GM12891 (cell line): ENCODE measurements at regions not wholly inside any gene's neighbourhood (a gene's known extent, or its start where the extent isn't known, plus 50 kb on each side); places are given as distances from the start of the nearest gene placed in this dataset.

Experiments
- DNase-seq: peaks from one replicate; pipeline ENCODE4 v3.0.0; 2011; ENCODE audit warnings: low spot score; ENCODE audit not compliant: insufficient read length
- FAIRE-seq: peaks from 2 replicates; lab custom pipeline; 2011; peaks lifted over from hg19 to GRCh38; lab: Jason Lieb, UNC
- PAX5 ChIP-seq: IDR thresholded peaks from 2 replicates; pipeline ENCODE4 v1.6.1; 2011; ENCODE audit warnings: low read length, moderate library complexity, mild to moderate bottlenecking; ENCODE audit not compliant: insufficient read depth, severe bottlenecking
- POLR2A ChIP-seq: IDR thresholded peaks from 2 replicates; pipeline ENCODE4 v1.6.1; 2011; ENCODE audit warnings: low read depth, low read length, control low read depth
- POLR2AphosphoS5 ChIP-seq: IDR thresholded peaks from 2 replicates; pipeline ENCODE4 v1.6.1; 2011; ENCODE audit warnings: low read depth, low read length, control low read depth
- POU2F2 ChIP-seq: IDR thresholded peaks from 2 replicates; pipeline ENCODE4 v1.6.1; 2011; ENCODE audit warnings: low read depth, mild to moderate bottlenecking, control low read depth, low read length, moderate library complexity
- SPI1 ChIP-seq: IDR thresholded peaks from 2 replicates; pipeline ENCODE4 v1.6.1; 2011; ENCODE audit warnings: low read depth, low read length, control low read depth
- TAF1 ChIP-seq: IDR thresholded peaks from 2 replicates; pipeline ENCODE4 v1.6.1; 2011; ENCODE audit warnings: low read depth, low read length, control low read depth

DNA sequence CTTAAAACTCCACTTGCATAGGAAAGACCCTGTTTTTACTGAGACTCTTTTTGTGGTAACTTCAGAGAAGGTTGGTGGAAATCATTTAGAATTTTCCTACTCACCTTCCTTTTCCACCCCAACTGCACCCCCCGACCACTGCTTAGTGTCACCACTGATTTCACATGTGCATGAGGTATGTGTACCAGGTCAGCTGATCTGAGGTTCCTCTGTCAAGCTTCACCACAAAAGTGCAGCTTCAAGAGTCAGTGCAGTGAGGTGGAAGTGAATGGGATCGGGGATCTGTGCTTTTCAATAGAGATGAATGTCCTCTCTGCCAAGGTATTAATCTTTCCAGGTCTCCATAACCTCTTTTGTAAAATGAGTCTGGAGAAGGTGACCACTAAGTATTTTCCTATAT, 260.5 kb upstream of the WWC1 start:
- DNase-seq (no peak), FAIRE-seq (no peak)
- TF ChIP-seq TAF1 (no peak), POLR2A (no peak), POLR2AphosphoS5 (no peak), SPI1 (no peak), POU2F2 (no peak), PAX5 (no peak)

GRCh38 chr5:168031614-168032013, 259.8 kb upstream of the WWC1 start:
- no peak for FAIRE-seq
- TF ChIP-seq TAF1 = no peak
- no peak for TF ChIP-seq POU2F2
- TF ChIP-seq POLR2AphosphoS5 = no peak
- no peak for DNase-seq

DNA sequence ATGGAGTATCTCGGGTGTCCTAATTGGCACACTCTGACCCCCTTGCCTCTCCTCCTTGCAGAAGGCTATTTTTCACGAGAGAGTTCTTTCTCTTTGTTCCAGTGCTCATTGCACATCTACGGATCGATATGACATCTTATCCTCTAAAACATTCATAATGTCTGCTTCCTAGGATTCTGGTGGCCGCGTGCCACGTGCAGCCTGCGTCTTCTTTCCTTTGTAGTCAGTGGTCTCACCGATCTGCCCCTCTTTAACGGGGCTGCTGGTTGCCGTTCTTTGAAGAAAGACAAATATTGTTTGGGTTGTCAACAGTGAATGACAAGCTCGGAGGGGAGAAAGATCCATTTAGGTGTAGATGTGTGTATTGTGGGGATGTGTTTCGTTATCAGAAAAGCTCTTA, 252.4 kb upstream of the WWC1 start:
- TF ChIP-seq PAX5 (no peak), TAF1 (no peak), POU2F2 (no peak), SPI1 (no peak), POLR2AphosphoS5 (no peak), POLR2A (no peak)
- DNase-seq (no peak), FAIRE-seq (no peak)

DNA sequence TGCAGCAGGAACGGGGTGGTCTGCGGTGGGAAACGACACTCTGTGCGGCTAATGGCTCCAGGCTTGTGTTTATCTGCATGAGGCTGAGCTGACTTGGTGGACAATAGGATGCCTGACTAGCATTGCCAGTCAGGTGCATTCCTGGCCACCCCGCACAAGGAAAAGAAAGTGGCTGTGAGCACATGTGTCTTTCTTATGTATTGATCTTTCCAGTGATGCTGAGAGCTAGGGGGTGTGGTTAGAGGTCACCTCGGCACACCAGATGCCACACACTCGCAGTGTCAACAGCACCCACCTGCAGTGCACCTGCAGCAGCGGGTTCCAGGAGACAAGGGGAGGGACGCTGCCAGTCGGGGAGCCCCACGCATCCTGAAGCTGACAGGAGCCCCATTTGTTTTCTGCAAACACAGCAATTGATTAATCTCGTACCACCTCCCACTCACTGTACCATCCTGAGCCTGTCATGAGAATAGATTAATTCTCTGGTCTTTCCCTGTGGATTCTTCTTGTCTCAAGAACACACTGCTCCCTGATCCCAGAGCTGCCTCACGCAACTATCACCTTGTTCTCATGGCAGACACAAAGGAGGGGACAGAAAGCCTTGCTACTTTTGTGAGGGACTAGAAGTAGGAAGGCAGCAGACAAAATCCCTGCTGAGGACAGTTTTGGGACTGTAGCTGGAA, 251.7 kb upstream of the WWC1 start:
- DNase-seq (no peak), FAIRE-seq (no peak)
- TF ChIP-seq TAF1 = no peak
- no peak for TF ChIP-seq SPI1
- no peak for TF ChIP-seq POLR2AphosphoS5
- TF ChIP-seq POLR2A = no peak
- no peak for TF ChIP-seq PAX5
- no peak for TF ChIP-seq POU2F2

GRCh38 chr5:168041583-168041982, 249.9 kb upstream of the WWC1 start:
- DNase-seq (no peak), FAIRE-seq (no peak)
- TF ChIP-seq SPI1 (no peak), POU2F2 (no peak), TAF1 (no peak), POLR2AphosphoS5 (no peak), PAX5 (no peak), POLR2A (no peak)

DNA sequence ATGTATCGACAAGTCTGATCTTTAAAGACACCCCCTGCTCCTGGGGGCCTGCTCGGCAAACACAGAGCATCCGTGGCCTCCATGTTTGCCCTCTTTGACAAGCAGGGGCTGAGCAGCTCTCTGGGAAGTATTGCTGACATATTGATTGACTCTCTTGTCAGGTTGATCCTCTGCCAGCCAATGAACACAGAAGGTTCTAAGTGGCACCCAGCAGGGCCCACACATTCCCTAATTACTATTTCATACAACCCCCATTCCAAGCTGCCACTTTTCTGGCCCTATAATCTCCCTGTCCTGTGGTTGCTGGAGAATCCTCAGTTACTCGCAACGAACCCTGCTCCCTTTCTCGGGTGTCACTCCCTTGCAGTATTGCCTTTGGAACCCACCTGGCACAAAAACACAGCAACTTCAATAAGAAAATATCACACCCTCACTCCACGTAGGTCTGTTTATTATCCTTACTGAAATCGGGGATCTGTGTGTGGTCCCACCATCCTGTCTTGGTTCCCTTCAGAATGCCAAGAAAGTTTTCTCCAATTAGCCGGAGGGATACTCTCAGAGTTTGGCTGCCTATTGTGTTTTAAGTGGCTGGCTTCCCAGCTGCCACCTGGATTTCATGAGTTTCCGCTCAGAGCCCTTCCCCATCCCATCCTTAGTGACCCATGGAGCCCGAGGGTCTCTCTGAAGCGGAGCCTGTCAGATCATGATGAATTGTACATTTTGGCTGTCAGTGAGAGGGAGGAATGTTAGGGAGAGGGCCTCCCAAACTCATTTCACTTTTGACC, 249.0 kb upstream of the WWC1 start:
- TF ChIP-seq SPI1 (no peak), POLR2A (no peak), POU2F2 (no peak), PAX5 (no peak), POLR2AphosphoS5 (no peak), TAF1 (no peak)
- FAIRE-seq = no peak
- no peak for DNase-seq

GRCh38 chr5:168046163-168046562, 245.3 kb upstream of the WWC1 start:
- FAIRE-seq (no peak), DNase-seq (no peak)
- TF ChIP-seq POLR2AphosphoS5 = no peak
- no peak for TF ChIP-seq SPI1
- no peak for TF ChIP-seq POU2F2
- TF ChIP-seq TAF1 = no peak
- TF ChIP-seq PAX5 = no peak
- TF ChIP-seq POLR2A = no peak

- no peak for DNase-seq
- no peak for TF ChIP-seq PAX5
- no peak for TF ChIP-seq POLR2A
- TF ChIP-seq POU2F2 = no peak
- TF ChIP-seq SPI1 = no peak
- no peak for TF ChIP-seq TAF1
- no peak for TF ChIP-seq POLR2AphosphoS5
- peak; percentile 65 for FAIRE-seq
Measured at GRCh38 chr5:168047043-168047668, 244.3 kb upstream of the WWC1 start.

- DNase-seq = no peak
- no peak for FAIRE-seq
- TF ChIP-seq POLR2AphosphoS5 (no peak), TAF1 (no peak), PAX5 (no peak), POLR2A (no peak)
Measured at GRCh38 chr5:168047669-168048111, 243.8 kb upstream of the WWC1 start.
